Fibroblast of the aortic adventitia (primary cell): ENCODE measurements at regions not wholly inside any gene's neighbourhood (a gene's known extent, or its start where the extent isn't known, plus 50 kb on each side); places are given as distances from the start of the nearest gene placed in this dataset.

Experiments used
- DNase-seq: peaks from one replicate; pipeline ENCODE4 v3.0.0-alpha.2; 2010; ENCODE audit warnings: low read depth
- H3K4me3 ChIP-seq: 2 replicates; pipeline ENCODE4 v1.5.1; 2011; ENCODE audit warnings: low read depth, mild to moderate bottlenecking, control low read depth, low read length, moderate library complexity
- TF ChIP-seq, protein P1 (sequence below): IDR thresholded peaks from 2 replicates; pipeline ENCODE4 v1.5.1; 2011; ENCODE audit warnings: mild to moderate bottlenecking, low read length, control low read depth, inconsistent platforms; ENCODE audit not compliant: insufficient read depth

DNA sequence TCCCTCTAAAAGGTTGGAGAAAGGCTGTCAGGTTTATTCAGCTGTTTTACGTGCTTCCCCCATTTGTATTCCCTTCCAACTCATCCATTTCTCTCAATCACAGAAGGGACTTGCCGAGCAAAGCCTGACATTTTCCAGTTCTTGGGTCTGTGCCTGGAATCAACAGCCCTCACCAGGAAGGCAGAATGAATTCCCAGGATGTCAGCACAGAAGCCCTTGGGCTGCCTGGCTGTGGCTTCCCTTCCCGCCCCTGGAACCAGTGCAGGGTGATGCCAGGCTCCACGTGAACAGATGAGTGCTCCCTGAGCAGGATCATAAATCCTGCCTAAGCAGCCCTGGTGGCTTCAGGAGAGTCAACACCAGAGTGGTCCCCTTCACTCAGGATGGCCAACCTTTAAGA is 86.1 kb upstream of the CD83 start:
- peak; percentile 40 for DNase-seq
- TF ChIP-seq, protein P1, sequence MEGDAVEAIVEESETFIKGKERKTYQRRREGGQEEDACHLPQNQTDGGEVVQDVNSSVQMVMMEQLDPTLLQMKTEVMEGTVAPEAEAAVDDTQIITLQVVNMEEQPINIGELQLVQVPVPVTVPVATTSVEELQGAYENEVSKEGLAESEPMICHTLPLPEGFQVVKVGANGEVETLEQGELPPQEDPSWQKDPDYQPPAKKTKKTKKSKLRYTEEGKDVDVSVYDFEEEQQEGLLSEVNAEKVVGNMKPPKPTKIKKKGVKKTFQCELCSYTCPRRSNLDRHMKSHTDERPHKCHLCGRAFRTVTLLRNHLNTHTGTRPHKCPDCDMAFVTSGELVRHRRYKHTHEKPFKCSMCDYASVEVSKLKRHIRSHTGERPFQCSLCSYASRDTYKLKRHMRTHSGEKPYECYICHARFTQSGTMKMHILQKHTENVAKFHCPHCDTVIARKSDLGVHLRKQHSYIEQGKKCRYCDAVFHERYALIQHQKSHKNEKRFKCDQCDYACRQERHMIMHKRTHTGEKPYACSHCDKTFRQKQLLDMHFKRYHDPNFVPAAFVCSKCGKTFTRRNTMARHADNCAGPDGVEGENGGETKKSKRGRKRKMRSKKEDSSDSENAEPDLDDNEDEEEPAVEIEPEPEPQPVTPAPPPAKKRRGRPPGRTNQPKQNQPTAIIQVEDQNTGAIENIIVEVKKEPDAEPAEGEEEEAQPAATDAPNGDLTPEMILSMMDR: no peak
- no peak overlapping the region for H3K4me3 ChIP-seq

DNA sequence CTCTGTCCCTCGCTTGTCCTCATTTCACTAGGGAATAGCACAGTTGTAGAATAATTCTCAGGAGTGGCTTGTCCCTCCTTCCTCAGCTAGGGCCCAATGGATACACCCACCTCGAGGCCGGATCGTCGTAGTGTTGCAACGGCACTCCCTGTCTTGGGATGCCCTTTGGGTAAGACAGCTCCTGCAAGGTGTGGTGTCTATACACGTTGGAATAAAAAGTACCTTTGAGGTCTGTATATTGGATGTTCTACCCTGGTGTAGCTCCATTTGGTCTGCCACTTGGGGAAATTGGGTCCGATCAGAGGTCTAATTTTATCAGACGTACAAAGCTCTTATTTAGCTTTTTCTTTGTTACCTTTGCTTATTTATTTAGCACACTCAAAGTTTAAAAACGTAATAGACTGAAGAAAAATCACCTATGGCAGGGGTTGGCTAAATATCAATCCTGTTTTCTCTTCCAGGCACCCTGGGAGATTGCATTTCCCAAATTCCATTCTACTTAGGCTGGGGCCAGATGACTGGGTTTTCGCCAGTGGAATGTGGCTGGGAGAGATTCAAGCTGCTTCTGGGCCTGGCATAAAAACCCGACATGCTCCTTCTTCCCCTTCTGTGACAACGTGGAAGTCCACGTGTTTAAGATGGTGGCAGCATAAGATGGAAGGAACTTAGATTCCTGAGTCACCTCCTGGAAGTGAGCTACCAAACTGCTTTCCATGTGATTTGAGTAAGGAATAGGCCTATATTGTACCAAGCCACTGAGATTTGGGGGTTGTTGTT is 82.3 kb upstream of the CD83 start:
- TF ChIP-seq, protein P1: no peak
- H3K4me3 ChIP-seq: no peak overlapping the region
- peak; percentile 92 for DNase-seq

DNA sequence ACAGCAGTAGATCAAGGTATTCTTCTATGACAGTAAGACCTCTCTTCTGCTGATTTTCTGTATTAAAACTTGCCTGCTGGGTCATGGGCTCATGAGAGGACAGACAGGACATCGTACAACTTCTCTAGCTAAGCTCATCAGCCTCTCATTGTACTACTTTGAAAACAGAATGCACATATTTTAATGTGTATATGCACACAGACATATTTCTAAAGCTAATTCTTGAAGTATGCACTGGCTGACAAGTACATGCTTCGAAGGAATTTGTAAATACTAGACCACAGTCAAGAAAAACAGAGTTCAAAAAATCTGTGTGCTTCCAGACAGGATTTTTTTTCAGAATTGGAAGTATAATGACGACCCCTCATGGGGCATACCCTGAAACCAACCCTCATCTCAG is 81.7 kb upstream of the CD83 start:
- TF ChIP-seq, protein P1: no peak
- DNase-seq: no peak
- H3K4me3 ChIP-seq: no peak overlapping the region

DNA sequence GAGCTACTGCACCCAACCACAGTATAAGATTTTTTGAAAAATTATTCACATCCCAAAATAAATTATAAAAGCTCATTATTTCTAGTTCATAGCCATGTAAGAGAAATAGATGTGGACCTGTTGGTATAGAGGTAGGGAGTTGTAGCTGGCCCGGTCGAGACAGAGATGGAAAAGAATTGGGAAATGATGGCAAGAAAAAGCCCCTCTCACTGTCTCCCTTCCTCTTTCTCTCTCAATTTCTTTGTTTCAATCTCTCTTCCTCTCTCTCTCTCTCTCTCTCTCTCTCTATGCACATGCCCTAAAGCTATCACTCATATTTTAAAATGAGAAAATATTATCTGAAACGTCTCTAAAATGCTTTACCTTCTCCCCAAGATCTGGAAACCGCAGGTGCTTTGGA is 80.7 kb upstream of the CD83 start:
- no peak overlapping the region for H3K4me3 ChIP-seq
- TF ChIP-seq, protein P1: no peak
- DNase-seq: no peak

DNA sequence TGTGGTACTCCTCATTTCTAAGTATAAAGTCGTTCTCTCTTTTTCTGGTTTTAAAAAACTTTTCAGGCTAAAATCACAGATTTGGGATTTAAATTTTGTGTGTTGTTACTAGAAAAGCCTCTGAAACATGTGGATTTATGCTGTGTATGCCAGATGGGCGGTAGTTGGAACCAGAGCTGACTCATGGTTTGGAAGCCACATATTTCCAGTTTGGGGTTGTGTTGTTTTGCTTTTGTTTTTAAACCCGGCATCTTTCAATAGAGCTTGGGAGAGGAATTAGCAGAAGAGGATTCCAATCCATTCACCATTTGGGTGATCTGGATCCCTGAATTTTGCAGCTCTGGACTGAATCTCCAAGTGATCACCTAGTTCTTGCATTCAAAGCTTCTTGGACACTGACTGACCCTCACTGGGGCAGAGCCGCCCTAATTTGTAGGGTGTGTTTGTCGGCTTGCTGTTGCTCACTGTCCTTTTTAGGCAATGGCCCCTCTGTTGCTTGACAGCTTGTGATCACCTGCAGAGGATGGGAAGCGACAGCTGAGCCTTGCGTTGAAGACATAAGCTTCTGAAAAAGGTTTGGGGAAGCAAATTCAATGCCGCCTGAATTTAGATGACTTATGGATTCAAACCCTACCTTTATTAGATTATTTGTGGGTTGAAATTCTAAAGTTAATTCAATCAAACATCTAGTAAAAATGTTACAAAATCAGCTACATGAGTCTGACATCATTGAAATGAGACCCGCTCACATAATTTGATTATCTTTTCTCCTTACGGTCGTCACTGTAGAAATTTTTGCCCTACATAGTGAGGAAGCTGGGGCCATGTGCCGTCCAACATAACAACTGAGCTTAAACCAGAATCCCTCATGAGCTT is 79.9 kb upstream of the CD83 start:
- DNase-seq: peak; percentile 75
- H3K4me3 ChIP-seq: peak overlapping the region; percentile 14
- TF ChIP-seq, protein P1: no peak

DNA sequence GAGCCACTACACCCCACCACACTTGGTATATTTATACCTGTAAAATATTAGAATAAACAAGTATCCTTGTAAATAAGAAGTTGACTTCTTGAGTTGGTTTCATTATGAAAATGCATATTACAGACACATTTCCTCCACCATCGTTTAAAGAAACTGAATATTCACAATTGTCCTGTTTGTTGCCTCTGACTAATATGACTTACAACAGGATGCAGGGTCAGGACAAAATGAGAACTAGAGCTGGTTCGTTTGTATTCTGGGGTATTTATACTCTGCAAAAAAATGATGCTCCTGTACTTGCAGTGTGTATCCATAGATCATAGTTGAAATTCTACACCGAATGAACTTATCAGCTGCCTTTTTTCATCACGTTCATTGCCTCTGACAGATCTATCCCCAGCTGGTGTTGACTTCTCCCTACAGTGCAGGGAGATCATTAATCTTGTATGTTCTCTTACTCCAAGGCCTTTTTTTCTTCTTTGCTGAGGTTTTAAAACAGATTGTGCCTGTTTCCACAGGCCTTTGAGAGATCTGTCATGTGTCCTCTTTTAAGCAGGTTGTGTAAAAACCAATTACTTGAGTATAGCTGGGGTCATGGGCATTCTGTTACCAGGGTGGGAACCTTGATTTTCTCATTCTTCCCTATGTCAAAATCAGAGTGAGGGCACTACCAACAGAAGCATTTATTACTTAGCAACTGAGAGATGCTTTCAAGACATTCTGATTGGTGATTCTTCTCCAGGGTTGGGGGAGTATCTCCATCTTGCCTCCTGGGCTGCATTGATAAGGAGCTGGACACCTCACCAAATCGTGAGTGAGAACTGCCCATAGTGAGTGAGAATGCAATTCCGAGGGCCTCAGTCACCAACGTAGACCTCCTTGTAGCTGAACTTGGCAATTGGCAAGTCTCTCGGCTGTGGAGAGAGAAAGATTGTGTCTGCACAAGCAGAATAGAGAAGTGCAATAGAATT is 78.8 kb upstream of the CD83 start:
- TF ChIP-seq, protein P1: no peak
- H3K4me3 ChIP-seq: no peak overlapping the region
- DNase-seq: peak; percentile 30
